ENCODE measurements at regions not wholly inside any gene's neighbourhood (a gene's known extent, or its start where the extent isn't known, plus 50 kb on each side); places are given as distances from the start of the nearest gene placed in this dataset.

GRCh38 chr13:22238269-22238668 is 567.4 kb downstream of the FGF9 start:
- no peaks in the 10 kb centered on the region for H3K36me3 ChIP-seq (ENCODE audit: control insufficient read depth, low read depth, low read length)
- H3K9ac ChIP-seq (ENCODE audit: low read length), result no peak overlapping the region
- no peaks in the 10 kb centered on the region for H3K27me3 ChIP-seq (ENCODE audit: control insufficient read depth, insufficient read depth, low read length)
- H3K27ac ChIP-seq (ENCODE audit: low read length), result no peak overlapping the region
- H3K4me3 ChIP-seq (ENCODE audit: low read length), result no peak overlapping the region
- no peaks in the 10 kb centered on the region for H3K9me3 ChIP-seq (ENCODE audit: control insufficient read depth, low read depth, low read length)
- H3K4me1 ChIP-seq (ENCODE audit: control insufficient read depth, low read depth, low read length), result peaks cover 20% of the 10 kb centered on the region

DNA sequence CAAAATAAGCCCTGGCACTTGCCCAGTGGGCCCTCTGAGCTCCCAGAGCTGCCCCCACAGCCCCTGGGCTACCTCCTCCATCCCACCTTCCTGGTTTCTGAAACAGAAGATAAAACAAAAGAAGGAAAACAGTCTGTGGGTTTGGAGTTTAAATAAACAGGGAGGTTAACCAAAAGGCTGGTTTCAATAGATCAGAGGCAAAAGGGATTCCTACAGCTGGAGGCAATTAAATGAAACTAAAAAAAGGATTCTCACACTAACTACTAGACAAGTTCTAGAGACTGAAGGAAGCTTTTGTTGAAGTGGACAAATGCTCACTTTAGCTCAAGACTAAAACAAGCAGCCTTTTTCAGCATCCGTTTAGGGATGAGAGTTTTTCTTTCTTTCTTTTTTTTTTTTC is 569.8 kb downstream of the FGF9 start:
- Histone ChIP-seq H3K9ac (ENCODE audit: low read length) (no peak overlapping the region), H3K4me1 (ENCODE audit: control insufficient read depth, low read depth, low read length) (peaks cover 8% of the 10 kb centered on the region), H3K27me3 (ENCODE audit: control insufficient read depth, insufficient read depth, low read length) (no peaks in the 10 kb centered on the region), H3K4me3 (ENCODE audit: low read length) (no peak overlapping the region), H3K27ac (ENCODE audit: low read length) (no peak overlapping the region), H3K36me3 (ENCODE audit: control insufficient read depth, low read depth, low read length) (no peaks in the 10 kb centered on the region), H3K9me3 (ENCODE audit: control insufficient read depth, low read depth, low read length) (no peaks in the 10 kb centered on the region)

DNA sequence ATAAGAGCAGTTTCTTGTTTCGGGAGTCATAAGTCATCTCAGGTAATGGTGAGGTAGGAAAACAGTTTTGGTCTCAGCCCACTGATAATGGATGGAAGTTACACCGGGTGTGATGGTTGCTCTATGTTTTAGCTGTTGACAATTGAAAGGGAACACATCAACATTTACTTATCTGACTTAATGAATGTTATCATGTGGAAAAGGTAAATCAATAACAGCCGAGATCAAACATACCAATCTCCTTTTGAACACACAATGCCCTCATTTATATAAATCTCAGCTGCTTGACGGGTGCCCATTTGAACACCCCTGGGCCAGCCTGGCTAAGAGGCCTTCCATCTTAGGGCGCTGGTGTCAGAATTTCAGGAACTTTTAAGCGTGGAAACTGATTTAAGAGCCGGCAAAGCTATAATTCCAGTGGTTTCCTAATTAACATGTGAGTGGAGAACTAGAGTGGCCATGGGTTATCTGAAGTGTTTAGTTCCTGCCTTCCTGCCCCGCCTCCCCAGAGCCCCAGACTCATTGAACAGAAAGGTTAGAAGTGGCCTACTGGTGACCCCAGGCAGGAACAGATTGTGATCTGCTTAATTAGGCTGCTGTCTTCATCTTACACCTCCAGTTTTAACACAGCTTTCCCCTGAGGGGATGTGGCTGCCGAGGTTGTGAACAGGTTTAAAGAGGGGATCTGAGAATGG is 572.7 kb downstream of the FGF9 start:
- no peaks in the 10 kb centered on the region for H3K36me3 ChIP-seq (ENCODE audit: control insufficient read depth, low read depth, low read length)
- H3K4me1 ChIP-seq (ENCODE audit: control insufficient read depth, low read depth, low read length), result no peaks in the 10 kb centered on the region
- H3K9me3 ChIP-seq (ENCODE audit: control insufficient read depth, low read depth, low read length), result no peaks in the 10 kb centered on the region
- no peaks in the 10 kb centered on the region for H3K27me3 ChIP-seq (ENCODE audit: control insufficient read depth, insufficient read depth, low read length)
- H3K4me3 ChIP-seq (ENCODE audit: low read length), result no peak overlapping the region
- H3K27ac ChIP-seq (ENCODE audit: low read length), result no peak overlapping the region
- no peak overlapping the region for H3K9ac ChIP-seq (ENCODE audit: low read length)

- H3K27ac ChIP-seq (ENCODE audit: low read length), result no peak overlapping the region
- no peaks in the 10 kb centered on the region for H3K4me1 ChIP-seq (ENCODE audit: control insufficient read depth, low read depth, low read length)
- no peaks in the 10 kb centered on the region for H3K36me3 ChIP-seq (ENCODE audit: control insufficient read depth, low read depth, low read length)
- H3K9ac ChIP-seq (ENCODE audit: low read length), result no peak overlapping the region
- no peaks in the 10 kb centered on the region for H3K9me3 ChIP-seq (ENCODE audit: control insufficient read depth, low read depth, low read length)
- H3K4me3 ChIP-seq (ENCODE audit: low read length), result no peak overlapping the region
- no peaks in the 10 kb centered on the region for H3K27me3 ChIP-seq (ENCODE audit: control insufficient read depth, insufficient read depth, low read length)
Observed at GRCh38 chr13:22252281-22252830, 581.5 kb downstream of the FGF9 start.

- no peaks in the 10 kb centered on the region for H3K9me3 ChIP-seq (ENCODE audit: control insufficient read depth, low read depth, low read length)
- H3K27me3 ChIP-seq (ENCODE audit: control insufficient read depth, insufficient read depth, low read length), result no peaks in the 10 kb centered on the region
- no peaks in the 10 kb centered on the region for H3K4me1 ChIP-seq (ENCODE audit: control insufficient read depth, low read depth, low read length)
- H3K36me3 ChIP-seq (ENCODE audit: control insufficient read depth, low read depth, low read length), result no peaks in the 10 kb centered on the region
- no peak overlapping the region for H3K9ac ChIP-seq (ENCODE audit: low read length)
- H3K27ac ChIP-seq (ENCODE audit: low read length), result no peak overlapping the region
- H3K4me3 ChIP-seq (ENCODE audit: low read length), result no peak overlapping the region
Observed at GRCh38 chr13:22253107-22253506, 582.2 kb downstream of the FGF9 start.

DNA sequence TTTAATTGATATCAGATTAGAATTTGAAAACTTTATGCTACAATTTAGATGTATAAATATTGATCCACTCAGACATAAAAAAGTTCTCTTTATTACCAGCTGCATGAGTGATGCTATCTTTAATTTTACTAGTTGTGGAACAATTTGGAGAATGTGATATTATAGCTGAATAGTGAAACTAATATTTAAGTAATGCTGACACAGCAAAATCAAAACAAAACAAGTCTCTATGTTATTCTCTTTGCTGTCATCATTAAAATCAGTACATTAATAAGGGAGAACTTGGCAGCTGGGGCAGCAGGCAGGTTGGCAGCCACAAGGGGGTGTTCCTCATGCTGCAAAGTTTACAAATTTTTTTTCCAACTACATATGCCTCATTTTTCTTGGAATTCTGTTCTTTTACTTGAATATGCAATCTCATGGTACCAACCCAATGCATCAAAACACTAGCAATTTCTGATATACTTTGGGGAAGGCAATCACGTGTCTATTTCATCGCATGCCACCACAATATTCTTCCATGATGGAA is 585.3 kb downstream of the FGF9 start:
- Histone ChIP-seq H3K9me3 (ENCODE audit: control insufficient read depth, low read depth, low read length) (no peaks in the 10 kb centered on the region), H3K36me3 (ENCODE audit: control insufficient read depth, low read depth, low read length) (no peaks in the 10 kb centered on the region), H3K4me1 (ENCODE audit: control insufficient read depth, low read depth, low read length) (no peaks in the 10 kb centered on the region), H3K27ac (ENCODE audit: low read length) (no peak overlapping the region), H3K9ac (ENCODE audit: low read length) (no peak overlapping the region), H3K4me3 (ENCODE audit: low read length) (no peak overlapping the region), H3K27me3 (ENCODE audit: control insufficient read depth, insufficient read depth, low read length) (no peaks in the 10 kb centered on the region)

DNA sequence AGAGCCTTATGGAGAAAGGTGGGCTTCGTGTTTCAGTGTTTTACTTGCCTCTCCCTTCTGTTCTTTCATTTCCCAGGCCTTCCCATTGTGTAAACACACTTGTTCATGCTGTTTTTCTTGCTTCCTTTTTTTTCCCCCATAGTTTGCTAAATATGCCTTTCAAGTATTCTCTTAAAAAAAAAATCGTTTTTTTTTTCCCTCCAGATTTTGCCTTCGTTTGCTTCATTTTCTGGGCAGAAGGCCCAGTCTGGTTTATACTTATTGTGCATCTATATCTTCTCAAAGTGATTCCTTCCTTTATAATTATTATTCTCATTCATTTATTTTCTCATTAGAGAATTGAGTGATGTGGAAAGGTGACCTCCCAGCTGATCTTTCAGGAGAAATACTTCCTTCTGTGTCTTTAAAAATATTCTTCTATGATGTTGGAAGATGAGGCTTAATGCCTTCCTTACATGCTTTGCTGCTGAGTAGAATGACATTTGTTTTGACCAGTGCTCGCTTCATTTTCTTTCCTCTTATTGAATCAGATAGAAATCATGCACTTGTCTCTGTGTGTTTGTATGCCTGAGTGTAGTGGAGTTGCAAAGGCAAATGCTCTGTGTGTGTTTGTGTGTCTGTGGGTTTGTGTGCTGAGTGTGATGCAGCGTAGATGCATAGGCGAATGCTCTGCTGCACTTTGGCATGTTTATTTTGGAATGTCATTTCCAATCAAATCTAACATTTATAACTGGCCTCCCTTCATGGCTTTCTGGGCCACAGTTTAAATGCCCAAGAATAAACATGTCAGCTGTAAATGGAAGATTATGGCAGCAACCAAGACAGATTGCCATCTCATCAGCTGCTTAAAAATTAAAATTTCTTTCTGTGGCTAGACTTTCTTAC is 591.4 kb downstream of the FGF9 start:
- Histone ChIP-seq H3K4me3 (ENCODE audit: low read length) (no peak overlapping the region), H3K9me3 (ENCODE audit: control insufficient read depth, low read depth, low read length) (no peaks in the 10 kb centered on the region), H3K27ac (ENCODE audit: low read length) (no peak overlapping the region), H3K4me1 (ENCODE audit: control insufficient read depth, low read depth, low read length) (no peaks in the 10 kb centered on the region), H3K36me3 (ENCODE audit: control insufficient read depth, low read depth, low read length) (no peaks in the 10 kb centered on the region), H3K27me3 (ENCODE audit: control insufficient read depth, insufficient read depth, low read length) (no peaks in the 10 kb centered on the region), H3K9ac (ENCODE audit: low read length) (no peak overlapping the region)

DNA sequence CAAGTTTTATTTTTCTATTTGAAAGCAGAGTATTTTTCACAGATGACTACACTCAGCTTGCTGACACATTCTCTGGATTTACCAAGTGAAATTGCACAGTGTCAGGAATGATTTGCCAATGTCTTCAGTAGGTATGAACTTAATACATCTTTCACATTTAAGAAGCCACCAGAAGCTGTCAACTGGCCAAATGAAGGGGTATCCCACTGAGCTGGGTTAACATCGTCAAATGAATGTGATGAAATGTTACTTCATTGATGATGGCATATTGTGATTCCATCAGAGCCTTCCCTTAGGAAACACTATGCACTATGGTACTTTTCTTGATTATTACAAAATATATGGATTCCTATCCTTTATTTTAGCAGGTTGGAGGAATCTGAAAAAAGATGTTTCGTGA is 592.3 kb downstream of the FGF9 start:
- no peaks in the 10 kb centered on the region for H3K4me1 ChIP-seq (ENCODE audit: control insufficient read depth, low read depth, low read length)
- no peak overlapping the region for H3K27ac ChIP-seq (ENCODE audit: low read length)
- no peaks in the 10 kb centered on the region for H3K27me3 ChIP-seq (ENCODE audit: control insufficient read depth, insufficient read depth, low read length)
- H3K4me3 ChIP-seq (ENCODE audit: low read length), result no peak overlapping the region
- no peak overlapping the region for H3K9ac ChIP-seq (ENCODE audit: low read length)
- H3K9me3 ChIP-seq (ENCODE audit: control insufficient read depth, low read depth, low read length), result no peaks in the 10 kb centered on the region
- H3K36me3 ChIP-seq (ENCODE audit: control insufficient read depth, low read depth, low read length), result no peaks in the 10 kb centered on the region

DNA sequence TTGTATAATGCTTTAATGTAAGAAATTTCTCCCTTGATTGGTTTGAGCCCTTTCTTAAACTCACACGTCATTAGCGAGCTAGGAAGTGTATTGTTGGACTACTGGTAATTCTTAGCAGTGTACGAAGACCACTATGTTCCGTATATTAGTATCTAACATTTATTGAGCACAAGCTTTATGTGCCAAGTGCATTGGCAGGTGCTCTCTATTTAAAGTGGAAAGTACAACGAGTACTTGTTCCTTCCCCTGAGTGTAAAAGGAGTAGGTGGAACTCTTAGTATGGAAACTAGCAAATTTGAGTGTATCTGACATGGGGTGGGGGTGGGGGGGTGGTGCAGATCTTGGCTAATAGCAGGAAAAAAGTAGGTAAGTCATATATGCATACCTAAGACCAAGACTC is 594.7 kb downstream of the FGF9 start:
- no peaks in the 10 kb centered on the region for H3K27me3 ChIP-seq (ENCODE audit: control insufficient read depth, insufficient read depth, low read length)

DNA sequence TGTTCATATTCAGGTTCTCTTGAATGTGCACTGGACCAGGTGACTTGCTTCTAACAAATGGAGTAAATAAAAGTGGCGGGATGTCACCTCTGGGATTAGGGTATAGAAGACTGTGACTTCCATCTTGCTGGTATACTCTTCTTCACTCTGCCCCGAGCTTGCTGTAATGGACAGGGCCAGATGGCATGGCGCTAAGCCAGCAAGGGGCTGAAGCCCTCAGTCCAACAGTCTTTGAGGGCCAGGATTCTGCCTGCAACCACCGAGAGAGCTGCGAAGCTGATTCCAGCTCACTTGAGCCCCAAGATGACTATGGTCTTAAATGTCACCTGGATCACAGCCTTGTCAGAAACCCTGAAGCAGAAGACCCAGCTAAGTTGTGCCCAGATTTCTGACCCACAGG is 600.0 kb downstream of the FGF9 start:
- Histone ChIP-seq H3K36me3 (ENCODE audit: control insufficient read depth, low read depth, low read length) (no peaks in the 10 kb centered on the region), H3K27ac (ENCODE audit: low read length) (no peak overlapping the region), H3K9me3 (ENCODE audit: control insufficient read depth, low read depth, low read length) (no peaks in the 10 kb centered on the region), H3K4me1 (ENCODE audit: control insufficient read depth, low read depth, low read length) (no peaks in the 10 kb centered on the region), H3K9ac (ENCODE audit: low read length) (no peak overlapping the region), H3K4me3 (ENCODE audit: low read length) (no peak overlapping the region), H3K27me3 (ENCODE audit: control insufficient read depth, insufficient read depth, low read length) (no peaks in the 10 kb centered on the region)

More for the DNA sequence above, 594.7 kb downstream of the FGF9 start:
- Histone ChIP-seq H3K4me1 (ENCODE audit: control insufficient read depth, low read depth, low read length) (no peaks in the 10 kb centered on the region), H3K4me3 (ENCODE audit: low read length) (no peak overlapping the region), H3K9me3 (ENCODE audit: control insufficient read depth, low read depth, low read length) (no peaks in the 10 kb centered on the region), H3K9ac (ENCODE audit: low read length) (no peak overlapping the region), H3K27ac (ENCODE audit: low read length) (no peak overlapping the region), H3K36me3 (ENCODE audit: control insufficient read depth, low read depth, low read length) (no peaks in the 10 kb centered on the region)

DNA sequence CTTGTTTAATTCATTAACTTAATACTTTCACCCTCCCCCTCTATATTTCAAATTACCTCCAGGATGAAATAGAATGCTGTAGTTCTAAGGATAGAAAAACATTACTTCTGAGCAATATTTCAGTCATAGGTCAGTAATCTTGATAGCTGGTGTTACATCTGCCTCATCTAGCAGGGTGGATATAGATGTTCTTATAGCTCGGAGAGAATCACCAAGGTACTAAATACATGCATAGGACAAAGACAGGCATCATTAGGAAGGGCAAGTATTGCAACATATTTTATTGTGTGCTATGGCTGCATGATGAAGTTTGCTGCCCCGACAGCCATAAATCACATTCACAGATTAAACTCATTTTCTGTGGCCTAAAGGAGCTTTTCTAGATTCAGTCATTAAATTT is 601.0 kb downstream of the FGF9 start:
- Histone ChIP-seq H3K9me3 (ENCODE audit: control insufficient read depth, low read depth, low read length) (no peaks in the 10 kb centered on the region), H3K9ac (ENCODE audit: low read length) (no peak overlapping the region), H3K36me3 (ENCODE audit: control insufficient read depth, low read depth, low read length) (no peaks in the 10 kb centered on the region), H3K4me1 (ENCODE audit: control insufficient read depth, low read depth, low read length) (no peaks in the 10 kb centered on the region), H3K27ac (ENCODE audit: low read length) (no peak overlapping the region), H3K4me3 (ENCODE audit: low read length) (no peak overlapping the region), H3K27me3 (ENCODE audit: control insufficient read depth, insufficient read depth, low read length) (no peaks in the 10 kb centered on the region)
